HepG2 (cell line): ENCODE measurements at regions not wholly inside any gene's neighbourhood (a gene's known extent, or its start where the extent isn't known, plus 50 kb on each side); places are given as distances from the start of the nearest gene placed in this dataset.

Experiments used
- ATAC-seq: fragments of 200-7000 bp; cut with Tn5 transposase; 3 replicates; pipeline ENCODE4 v1.9.1; 2020; ENCODE audit warnings: mild to moderate bottlenecking, moderate library complexity
- BruUV-seq: library from RNA; stranded (reverse); fragments of 400-500 nt; replicated peaks from 2 replicates; lab custom pipeline; 2021; lab: Mats Ljungman, UMichigan
- CTCF ChIA-PET: fragments of 300-600 bp; formaldehyde crosslinking; extraction: SDS; loops from one replicate; lab custom pipeline; 2021; ENCODE audit warnings: low total read pairs, inconsistent platforms, low intra/inter-chr PET ratio; lab: Yijun Ruan, JAX
- POLR2A ChIA-PET: fragments of 350-600 bp; sonication (Branson Sonifier 250); formaldehyde crosslinking; loops from one replicate; lab custom pipeline; 2020; ENCODE audit warnings: antibody characterized with exemption, inconsistent platforms; lab: Yijun Ruan, JAX
- DNase-seq: peaks from one replicate; pipeline ENCODE4 v3.0.0-alpha.2; 2015; ENCODE audit warnings: low spot score
- FAIRE-seq: peaks from 3 replicates; lab custom pipeline; 2011; peaks lifted over from hg19 to GRCh38; lab: Jason Lieb, UNC
- H2AFZ ChIP-seq: one replicate; pipeline ENCODE4 v1.6.1; 2011; ENCODE audit warnings: low read length, inconsistent platforms
- H3K27ac ChIP-seq: fragments of 300-600 bp; 3 replicates; pipeline ENCODE4 v1.8.0; 2011; ENCODE audit warnings: mixed run types, mild to moderate bottlenecking, mixed read lengths, low read length, inconsistent platforms; ENCODE audit not compliant: insufficient read depth; ENCODE audit errors: extremely low read length
- H3K27me3 ChIP-seq, 2 experiments: fragments of 200-600 bp in 1 of 2; 2 replicates in 1 of 2; 3 replicates in 1 of 2; pipeline versions ENCODE4 v1.6.0 to v1.8.0; 2011; ENCODE audit warnings: low read length in 2 of 2, mild to moderate bottlenecking in 2 of 2, moderate library complexity in 2 of 2, inconsistent platforms in 1 of 2; ENCODE audit not compliant: insufficient read depth in 2 of 2, control insufficient read depth in 1 of 2
- H3K36me3 ChIP-seq, 2 experiments: fragments of 200-600 bp in 1 of 2; replicated peaks in 1 of 2; 2 replicates in 1 of 2; 3 replicates in 1 of 2; pipeline versions ENCODE4 v1.5.1 to v1.8.0; 2011; ENCODE audit warnings: low read length in 2 of 2, inconsistent platforms in 1 of 2; ENCODE audit not compliant: insufficient read depth in 2 of 2, control insufficient read depth in 1 of 2
- H3K4me1 ChIP-seq: 2 replicates; pipeline ENCODE4 v1.5.1; 2012; ENCODE audit warnings: low read length, inconsistent platforms; ENCODE audit not compliant: insufficient read depth
- H3K4me2 ChIP-seq: 2 replicates; pipeline ENCODE4 v1.6.0; 2011; ENCODE audit warnings: low read depth, low read length, inconsistent platforms
- H3K4me3 ChIP-seq, 3 experiments: fragments of 200-600 bp in 1 of 3; sonication (generic), shearing (Covaris generic) in 1 of 3; replicated peaks in 1 of 3; 2 replicates each; pipeline ENCODE4 v1.5.1; 2011 to 2016; ENCODE audit warnings: low read length in 3 of 3, inconsistent platforms in 2 of 3, low read depth in 2 of 3, mild to moderate bottlenecking in 2 of 3, control low read depth in 1 of 3, mixed read lengths in 1 of 3; ENCODE audit not compliant: insufficient read depth in 1 of 3
- H3K79me2 ChIP-seq: one replicate; pipeline ENCODE4 v1.6.1; 2011; ENCODE audit warnings: low read length, inconsistent platforms; ENCODE audit not compliant: insufficient read depth
- H3K9ac ChIP-seq: 2 replicates; pipeline ENCODE4 v1.6.0; 2011; ENCODE audit warnings: mild to moderate bottlenecking, low read depth, low read length, inconsistent platforms; ENCODE audit not compliant: insufficient read depth
- H3K9me3 ChIP-seq: 2 replicates; pipeline ENCODE4 v1.5.1; 2012; ENCODE audit warnings: mild to moderate bottlenecking, low read length
- H4K20me1 ChIP-seq: 2 replicates; pipeline ENCODE4 v1.6.0; 2011; ENCODE audit warnings: inconsistent platforms, mild to moderate bottlenecking, low read length, moderate library complexity; ENCODE audit not compliant: insufficient read depth
- ELF1 ChIP-seq: sonication (generic); formaldehyde crosslinking; IDR thresholded peaks from 2 replicates; pipeline ENCODE4 v1.4.0; 2020; ENCODE audit warnings: missing genetic modification reagents
- HCFC1 ChIP-seq: fragments of 150-350 bp; IDR thresholded peaks from 2 replicates; pipeline ENCODE4 v1.6.1; 2014; ENCODE audit warnings: low read depth, low read length
- HNRNPK ChIP-seq: fragments of 200-400 bp; formaldehyde crosslinking; IDR thresholded peaks from 2 replicates; pipeline ENCODE4 v1.6.1; 2018; ENCODE audit warnings: low read length, low read depth, moderate library complexity, mild to moderate bottlenecking; ENCODE audit not compliant: poor library complexity, severe bottlenecking
- ONECUT2 ChIP-seq: sonication (generic); formaldehyde crosslinking; IDR thresholded peaks from 2 replicates; pipeline ENCODE4 v1.4.0; 2020; ENCODE audit warnings: missing genetic modification reagents
- RAD21 ChIP-seq: fragments of 450-650 bp; formaldehyde crosslinking; IDR thresholded peaks from 2 replicates; pipeline ENCODE4 v1.5.0; 2020; ENCODE audit warnings: mild to moderate bottlenecking
- RFX5 ChIP-seq: IDR thresholded peaks from 2 replicates; pipeline ENCODE4 v1.6.1; 2011; ENCODE audit warnings: low read depth, low read length, improper control_type of control experiment
- SIX4 ChIP-seq: sonication (generic); formaldehyde crosslinking; IDR thresholded peaks from 2 replicates; pipeline ENCODE4 v1.4.0; 2020; ENCODE audit warnings: missing genetic modification reagents
- SMARCE1 ChIP-seq: fragments of 450-650 bp; IDR thresholded peaks from 2 replicates; pipeline ENCODE4 v1.6.1; 2017; ENCODE audit warnings: borderline replicate concordance
- TERF1 ChIP-seq: sonication (generic); formaldehyde crosslinking; IDR thresholded peaks from 2 replicates; pipeline ENCODE4 v1.8.0; 2022; ENCODE audit warnings: mild to moderate bottlenecking, missing genetic modification reagents, moderate library complexity
- TOE1 ChIP-seq: sonication (generic); formaldehyde crosslinking; IDR thresholded peaks from 2 replicates; pipeline ENCODE4 v1.4.0; 2020; ENCODE audit warnings: mild to moderate bottlenecking, missing genetic modification reagents
- ZNF292 ChIP-seq: sonication (generic); formaldehyde crosslinking; IDR thresholded peaks from 2 replicates; pipeline ENCODE4 v1.8.1; 2022; ENCODE audit warnings: mild to moderate bottlenecking, low read depth, missing genetic modification reagents, borderline replicate concordance
- ZNF451 ChIP-seq: sonication (generic); formaldehyde crosslinking; IDR thresholded peaks from 2 replicates; pipeline ENCODE4 v1.5.0; 2020; ENCODE audit warnings: mild to moderate bottlenecking, missing genetic modification reagents
- ZNF598 ChIP-seq: sonication (generic); formaldehyde crosslinking; IDR thresholded peaks from 2 replicates; pipeline ENCODE4 v1.5.1; 2020; ENCODE audit warnings: mild to moderate bottlenecking, missing genetic modification reagents, borderline replicate concordance
- ZNF672 ChIP-seq: sonication (generic); formaldehyde crosslinking; IDR thresholded peaks from 2 replicates; pipeline ENCODE4 v1.8.1; 2022; ENCODE audit warnings: missing genetic modification reagents
- ZNF674 ChIP-seq: sonication (generic); formaldehyde crosslinking; IDR thresholded peaks from 2 replicates; pipeline ENCODE4 v1.5.0; 2020; ENCODE audit warnings: low read depth, mild to moderate bottlenecking, missing genetic modification reagents
- ZNF747 ChIP-seq: sonication (generic); formaldehyde crosslinking; IDR thresholded peaks from 2 replicates; pipeline ENCODE4 v1.8.1; 2023; ENCODE audit warnings: missing genetic modification reagents, mild to moderate bottlenecking, borderline replicate concordance
- ZNF75D ChIP-seq: sonication (generic); formaldehyde crosslinking; IDR thresholded peaks from 2 replicates; pipeline ENCODE4 v1.8.1; 2023; ENCODE audit warnings: missing genetic modification reagents, mild to moderate bottlenecking, borderline replicate concordance
- ZNF761 ChIP-seq: sonication (generic); formaldehyde crosslinking; conservative IDR thresholded peaks from 2 replicates; pipeline ENCODE4 v1.4.0; 2020; ENCODE audit warnings: mild to moderate bottlenecking, missing genetic modification reagents
- WGBS: methylation state at CpG from one replicate; pipeline ENCODE4 v1.1.6; 2017; ENCODE audit warnings: low lambda C conversion rate; 5-methylcytosine and 5-hydroxymethylcytosine counted together
- in situ Hi-C: cut with HindIII; loops from 2 replicates; pipeline ENCODE4 v1.10.0; 2017; ENCODE audit warnings: low pct_unique_long_range_greater_than_20kb; ENCODE audit not compliant: extremely low pct_ligation_motif_present
- intact Hi-C: fragments of 100-400 bp; cut with micrococcal nuclease; formaldehyde crosslinking; loops from one replicate; pipeline ENCODE4 v1.10.0; 2022; ENCODE audit not compliant: unreplicated experiment

- Histone ChIP-seq H3K9ac (no peak overlapping the region), H2AFZ (no peak overlapping the region), H3K9me3 (no peaks in the 10 kb centered on the region), H4K20me1 (no peaks in the 10 kb centered on the region), H3K27me3 (peaks cover 0 to 19% of the 10 kb centered on the region in 2 experiments; a peak in 4 of 5 replicates), H3K4me1 (no peaks in the 10 kb centered on the region), H3K4me2 (no peak overlapping the region), H3K27ac (no peak overlapping the region), H3K36me3 (no peaks in the 10 kb centered on the region), H3K79me2 (no peaks in the 10 kb centered on the region), H3K4me3 (no peak overlapping the region)
- WGBS, result 12% methylated on average over 2 of the region's 2 CpGs
- intact Hi-C loops (no loop called here), in situ Hi-C loops (no loop called here)
- no peak for TF ChIP-seq ZNF451
- TF ChIP-seq SMARCE1, result no peak
- TF ChIP-seq ZNF598, result no peak
- no peak for TF ChIP-seq ZNF672 (CRISPR knock-in tag)
- no peak for TF ChIP-seq HCFC1
- no peak for TF ChIP-seq ZNF75D
- TF ChIP-seq RAD21 (CRISPR knock-in tag), result no peak
- TF ChIP-seq ONECUT2 (CRISPR knock-in tag), result no peak
- no peak for TF ChIP-seq TERF1
- no peak for TF ChIP-seq TOE1 (CRISPR knock-in tag)
- TF ChIP-seq ZNF747, result no peak
- no peak for TF ChIP-seq ELF1 (CRISPR knock-in tag)
- no peak for TF ChIP-seq ZNF761
- no peak for TF ChIP-seq ZNF292
- TF ChIP-seq HNRNPK, result no peak
- no peak for TF ChIP-seq SIX4 (CRISPR knock-in tag)
- no peak for TF ChIP-seq ZNF674 (CRISPR knock-in tag)
- TF ChIP-seq RFX5, result no peak
- POLR2A ChIA-PET, result no interaction called here
- BruUV-seq, result no TSS peak
- DNase-seq (no peak), FAIRE-seq (no peak), ATAC-seq (no peak)
- CTCF ChIA-PET, result no interaction called here
Observed at GRCh38 chr10:125300937-125301336, 140.6 kb upstream of the CTBP2 start.
